Endothelial cell of umbilical vein (primary cell): ENCODE measurements at regions not wholly inside any gene's neighbourhood (a gene's known extent, or its start where the extent isn't known, plus 50 kb on each side); places are given as distances from the start of the nearest gene placed in this dataset.

Experiments used
- BruUV-seq: library from RNA; stranded (reverse); fragments of 400-500 nt; replicated peaks from 2 replicates; lab custom pipeline; 2021; lab: Mats Ljungman, UMichigan
- CTCF ChIA-PET: fragments of 300-600, 350-600 bp; sonication (Branson Sonifier 250); formaldehyde crosslinking; loops from one replicate; lab custom pipeline; 2021; ENCODE audit warnings: antibody characterized with exemption, inconsistent platforms; lab: Charles Lee
- POLR2A ChIA-PET: fragments of 300-600, 350-600 bp; sonication (Branson Sonifier 250); formaldehyde crosslinking; loops from one replicate; lab custom pipeline; 2021; ENCODE audit warnings: antibody characterized with exemption, inconsistent platforms; lab: Charles Lee
- DNase-seq: peaks from one replicate; pipeline ENCODE4 v3.0.0-alpha.2; 2011; ENCODE audit warnings: low read depth, low spot score
- FAIRE-seq: peaks from 2 replicates; lab custom pipeline; 2011; peaks lifted over from hg19 to GRCh38; lab: Jason Lieb, UNC
- H2AFZ ChIP-seq: 2 replicates; pipeline ENCODE4 v1.6.0; 2012; ENCODE audit warnings: low read depth, low read length, control low read depth, inconsistent platforms
- H3K27ac ChIP-seq: 2 replicates; pipeline ENCODE4 v1.5.1; 2011; ENCODE audit warnings: low read depth, mild to moderate bottlenecking, control low read depth, low read length, moderate library complexity; ENCODE audit not compliant: insufficient read depth
- H3K27me3 ChIP-seq, 2 experiments: 2 replicates each; pipeline versions ENCODE4 v1.6.0 to v1.6.1; 2011; ENCODE audit warnings: low read length in 2 of 2, mixed read lengths in 1 of 2; ENCODE audit not compliant: control insufficient read depth in 2 of 2, insufficient read depth in 2 of 2
- H3K36me3 ChIP-seq, 2 experiments: 2 replicates in 1 of 2; 3 replicates in 1 of 2; pipeline ENCODE4 v1.5.1; 2011; ENCODE audit warnings: low read length in 2 of 2, mild to moderate bottlenecking in 1 of 2, moderate library complexity in 1 of 2; ENCODE audit not compliant: control insufficient read depth in 2 of 2, insufficient read depth in 2 of 2; ENCODE audit errors: extremely low read depth in 1 of 2
- H3K4me1 ChIP-seq: 3 replicates; pipeline ENCODE4 v1.5.1; 2011; ENCODE audit warnings: mild to moderate bottlenecking, low read length; ENCODE audit not compliant: control insufficient read depth, insufficient read depth; ENCODE audit errors: extremely low read depth
- H3K4me2 ChIP-seq: 2 replicates; pipeline ENCODE4 v1.6.1; 2011; ENCODE audit warnings: low read length, control low read depth, mixed read lengths; ENCODE audit not compliant: insufficient read depth
- H3K4me3 ChIP-seq, 3 experiments: fragments of 200-600 bp in 1 of 3; sonication (generic), shearing (Covaris generic) in 1 of 3; replicated peaks in 1 of 3; 2 replicates each; pipeline ENCODE4 v1.5.1; 2011 to 2016; ENCODE audit warnings: control low read depth in 3 of 3, low read length in 3 of 3, mild to moderate bottlenecking in 2 of 3, inconsistent platforms in 1 of 3, low read depth in 1 of 3, moderate library complexity in 1 of 3; ENCODE audit not compliant: insufficient read depth in 1 of 3
- H3K79me2 ChIP-seq: 2 replicates; pipeline ENCODE4 v1.6.0; 2012; ENCODE audit warnings: low read length, inconsistent platforms; ENCODE audit not compliant: control insufficient read depth, insufficient read depth
- H3K9ac ChIP-seq: replicated peaks from 2 replicates; pipeline ENCODE3; 2011; ENCODE audit warnings: low read length, control low read depth; ENCODE audit not compliant: insufficient read depth; ENCODE audit errors: extremely low read depth
- H3K9me1 ChIP-seq: replicated peaks from 3 replicates; pipeline ENCODE4 v1.6.0; 2011; ENCODE audit warnings: mild to moderate bottlenecking, low read length; ENCODE audit not compliant: control insufficient read depth, insufficient read depth; ENCODE audit errors: extremely low read depth
- H3K9me3 ChIP-seq: replicated peaks from 2 replicates; pipeline ENCODE4 v1.5.1; 2012; ENCODE audit warnings: low read length, inconsistent platforms; ENCODE audit not compliant: control insufficient read depth, insufficient read depth
- H4K20me1 ChIP-seq: replicated peaks from 2 replicates; pipeline ENCODE3; 2011; ENCODE audit warnings: mild to moderate bottlenecking, low read length; ENCODE audit not compliant: control insufficient read depth, insufficient read depth; ENCODE audit errors: extremely low read depth
- EZH2 ChIP-seq: IDR thresholded peaks from 2 replicates; pipeline ENCODE4 v1.6.1; 2012; ENCODE audit warnings: borderline replicate concordance, low read depth, mild to moderate bottlenecking, moderate library complexity, low read length, inconsistent platforms; ENCODE audit not compliant: severe bottlenecking
- FOS ChIP-seq: IDR thresholded peaks from 2 replicates; pipeline ENCODE4 v1.6.1; 2011; ENCODE audit warnings: mild to moderate bottlenecking, low read length, moderate library complexity, borderline replicate concordance; ENCODE audit not compliant: insufficient read depth
- GATA2 ChIP-seq: IDR thresholded peaks from 2 replicates; pipeline ENCODE4 v1.7.0; 2011; ENCODE audit warnings: low read depth, mild to moderate bottlenecking, moderate library complexity, mixed read lengths, low read length; ENCODE audit not compliant: insufficient read length, insufficient read depth
- JUN ChIP-seq: IDR thresholded peaks from 2 replicates; pipeline ENCODE4 v1.6.1; 2011; ENCODE audit warnings: borderline replicate concordance, low read depth; ENCODE audit not compliant: insufficient read length, insufficient read depth
- MYC ChIP-seq: IDR thresholded peaks from one replicate; pipeline ENCODE4 v1.6.1; 2011; ENCODE audit warnings: mild to moderate bottlenecking, low read depth, low read length
- POLR2A ChIP-seq: IDR thresholded peaks from 2 replicates; pipeline ENCODE4 v1.6.1; 2012; ENCODE audit warnings: low read depth, mild to moderate bottlenecking, control low read depth, low read length
- POLR2AphosphoS5 ChIP-seq: IDR thresholded peaks from 2 replicates; pipeline ENCODE4 v1.6.1; 2012; ENCODE audit warnings: low read depth, mild to moderate bottlenecking, control low read depth, low read length, moderate library complexity; ENCODE audit not compliant: insufficient read depth
- dilution Hi-C: fragments of 300-500 bp; cut with MboI; formaldehyde crosslinking; loops from one replicate; pipeline ENCODE4 v1.15.0; 2019; ENCODE audit warnings: low sequenced_read_pairs; ENCODE audit not compliant: extremely low pct_ligation_motif_present
- intact Hi-C: fragments of 100-400 bp; cut with micrococcal nuclease; formaldehyde crosslinking; loops from one replicate; pipeline ENCODE4 v1.10.0; 2022
- TF ChIP-seq, protein P1 (sequence below), 2 donors: IDR thresholded peaks; 1 replicate in 1 of 2; 2 replicates in 1 of 2; pipeline ENCODE4 v1.5.1; 2011; ENCODE audit warnings: low read length in 2 of 2, mild to moderate bottlenecking in 2 of 2, moderate library complexity in 2 of 2, control low read depth in 1 of 2, inconsistent platforms in 1 of 2, low read depth in 1 of 2; ENCODE audit not compliant: insufficient read depth in 1 of 2; ENCODE audit errors: extremely low read depth in 1 of 2
- TF ChIP-seq, protein P2 (sequence below): IDR thresholded peaks from 2 replicates; pipeline ENCODE4 v1.6.1; 2011; ENCODE audit not compliant: insufficient read depth, insufficient read length

DNA sequence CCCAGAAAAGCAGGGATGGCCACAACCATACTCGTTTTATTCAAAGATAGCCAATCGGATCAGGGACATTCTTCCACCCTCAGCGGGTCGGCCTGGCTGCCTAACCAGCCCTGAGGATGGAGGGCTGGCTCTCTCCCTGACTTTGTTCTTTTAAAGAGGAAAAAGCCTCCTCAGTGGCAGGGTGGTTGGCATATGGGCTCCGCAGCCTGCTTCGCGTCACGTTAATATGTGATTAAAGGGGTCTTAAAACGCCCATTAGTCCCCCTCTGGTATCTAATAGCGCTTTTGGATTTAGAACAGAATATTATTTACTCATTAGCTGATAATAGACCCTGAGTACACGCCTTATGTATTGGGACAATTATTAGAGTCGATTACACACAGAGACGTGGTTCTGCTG is 199.4 kb downstream of the PHETA1 start:
- no peak for DNase-seq
- Histone ChIP-seq H3K9me1 (no peaks in the 10 kb centered on the region), H3K27ac (no peak overlapping the region), H3K36me3 (no peaks in the 10 kb centered on the region), H2AFZ (no peak overlapping the region), H3K79me2 (no peaks in the 10 kb centered on the region), H3K4me3 (no peak overlapping the region), H3K27me3 (no peaks in the 10 kb centered on the region), H3K4me1 (no peaks in the 10 kb centered on the region), H3K9me3 (no peaks in the 10 kb centered on the region), H3K9ac (no peak overlapping the region), H3K4me2 (no peak overlapping the region), H4K20me1 (no peaks in the 10 kb centered on the region)
- dilution Hi-C loops (no loop called here), intact Hi-C loops (no loop called here)
- FAIRE-seq = no peak
- BruUV-seq = no TSS peak
- ChIA-PET POLR2A (no interaction called here), CTCF (no interaction called here)
- TF ChIP-seq GATA2 (no peak), FOS (no peak), POLR2A (no peak), EZH2 (no peak), JUN (no peak), POLR2AphosphoS5 (no peak), MYC (no peak)
- TF ChIP-seq, protein P1, sequence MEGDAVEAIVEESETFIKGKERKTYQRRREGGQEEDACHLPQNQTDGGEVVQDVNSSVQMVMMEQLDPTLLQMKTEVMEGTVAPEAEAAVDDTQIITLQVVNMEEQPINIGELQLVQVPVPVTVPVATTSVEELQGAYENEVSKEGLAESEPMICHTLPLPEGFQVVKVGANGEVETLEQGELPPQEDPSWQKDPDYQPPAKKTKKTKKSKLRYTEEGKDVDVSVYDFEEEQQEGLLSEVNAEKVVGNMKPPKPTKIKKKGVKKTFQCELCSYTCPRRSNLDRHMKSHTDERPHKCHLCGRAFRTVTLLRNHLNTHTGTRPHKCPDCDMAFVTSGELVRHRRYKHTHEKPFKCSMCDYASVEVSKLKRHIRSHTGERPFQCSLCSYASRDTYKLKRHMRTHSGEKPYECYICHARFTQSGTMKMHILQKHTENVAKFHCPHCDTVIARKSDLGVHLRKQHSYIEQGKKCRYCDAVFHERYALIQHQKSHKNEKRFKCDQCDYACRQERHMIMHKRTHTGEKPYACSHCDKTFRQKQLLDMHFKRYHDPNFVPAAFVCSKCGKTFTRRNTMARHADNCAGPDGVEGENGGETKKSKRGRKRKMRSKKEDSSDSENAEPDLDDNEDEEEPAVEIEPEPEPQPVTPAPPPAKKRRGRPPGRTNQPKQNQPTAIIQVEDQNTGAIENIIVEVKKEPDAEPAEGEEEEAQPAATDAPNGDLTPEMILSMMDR (IDR thresholded peaks at IDR 0.05; ENCODE audit: extremely low read depth in 1 of 2, insufficient read depth in 1 of 2, low read depth in 1 of 2, low read length in 2 of 2) = no peak
- TF ChIP-seq, protein P2, sequence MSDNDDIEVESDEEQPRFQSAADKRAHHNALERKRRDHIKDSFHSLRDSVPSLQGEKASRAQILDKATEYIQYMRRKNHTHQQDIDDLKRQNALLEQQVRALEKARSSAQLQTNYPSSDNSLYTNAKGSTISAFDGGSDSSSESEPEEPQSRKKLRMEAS = no peak
